B cell (primary cell): ENCODE measurements at regions not wholly inside any gene's neighbourhood (a gene's known extent, or its start where the extent isn't known, plus 50 kb on each side); places are given as distances from the start of the nearest gene placed in this dataset.

Source experiments
- EZH2 ChIP-seq: IDR thresholded peaks from 2 replicates; pipeline ENCODE4 v1.6.1; 2012; ENCODE audit warnings: borderline replicate concordance, low read depth, mild to moderate bottlenecking, moderate library complexity, low read length; ENCODE audit not compliant: insufficient read depth, poor library complexity, severe bottlenecking
- TF ChIP-seq, protein P1 (sequence below): fragments of 200-600 bp; IDR thresholded peaks from one replicate; pipeline ENCODE4 v1.8.0; 2022; ENCODE audit warnings: antibody characterized with exemption, mild to moderate bottlenecking

DNA sequence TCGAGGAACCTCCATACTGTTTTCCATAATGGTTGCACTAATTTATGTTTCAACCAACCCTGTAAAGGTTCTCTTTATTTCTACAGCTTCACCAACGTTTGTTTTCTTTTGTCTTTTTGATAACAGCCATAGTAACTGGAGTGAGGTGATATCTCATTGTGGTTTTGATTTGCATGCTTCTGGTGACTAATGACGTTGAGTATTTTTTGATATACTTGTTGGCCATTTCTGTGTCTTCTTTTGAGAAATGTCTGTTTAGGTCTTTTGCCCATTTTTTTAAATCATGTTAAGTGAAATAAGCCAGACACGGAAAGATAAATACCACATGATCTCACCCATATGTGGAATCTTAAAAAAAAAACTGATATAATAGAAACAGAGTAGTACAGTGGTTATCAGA is 74.8 kb upstream of the SMIM21 start:
- TF ChIP-seq, protein P1, sequence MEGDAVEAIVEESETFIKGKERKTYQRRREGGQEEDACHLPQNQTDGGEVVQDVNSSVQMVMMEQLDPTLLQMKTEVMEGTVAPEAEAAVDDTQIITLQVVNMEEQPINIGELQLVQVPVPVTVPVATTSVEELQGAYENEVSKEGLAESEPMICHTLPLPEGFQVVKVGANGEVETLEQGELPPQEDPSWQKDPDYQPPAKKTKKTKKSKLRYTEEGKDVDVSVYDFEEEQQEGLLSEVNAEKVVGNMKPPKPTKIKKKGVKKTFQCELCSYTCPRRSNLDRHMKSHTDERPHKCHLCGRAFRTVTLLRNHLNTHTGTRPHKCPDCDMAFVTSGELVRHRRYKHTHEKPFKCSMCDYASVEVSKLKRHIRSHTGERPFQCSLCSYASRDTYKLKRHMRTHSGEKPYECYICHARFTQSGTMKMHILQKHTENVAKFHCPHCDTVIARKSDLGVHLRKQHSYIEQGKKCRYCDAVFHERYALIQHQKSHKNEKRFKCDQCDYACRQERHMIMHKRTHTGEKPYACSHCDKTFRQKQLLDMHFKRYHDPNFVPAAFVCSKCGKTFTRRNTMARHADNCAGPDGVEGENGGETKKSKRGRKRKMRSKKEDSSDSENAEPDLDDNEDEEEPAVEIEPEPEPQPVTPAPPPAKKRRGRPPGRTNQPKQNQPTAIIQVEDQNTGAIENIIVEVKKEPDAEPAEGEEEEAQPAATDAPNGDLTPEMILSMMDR = no peak
- no peak for TF ChIP-seq EZH2
